Activated CD4-positive, alpha-beta memory T cell treated with anti-CD3 and anti-CD28 coated beads, Interleukin-2, amount 10 ng/mL, durations not matched to agents 7 days and 5 days (primary cell): ENCODE measurements at regions not wholly inside any gene's neighbourhood (a gene's known extent, or its start where the extent isn't known, plus 50 kb on each side); places are given as distances from the start of the nearest gene placed in this dataset.

ENCODE experiments used
- CTCF ChIA-PET: fragments of 350-600 bp; sonication (Branson Sonifier 250); formaldehyde crosslinking; loops from one replicate; lab custom pipeline; 2021; ENCODE audit warnings: antibody characterized with exemption, inconsistent platforms; lab: Charles Lee
- POLR2A ChIA-PET: fragments of 350-600 bp; sonication (Branson Sonifier 250); formaldehyde crosslinking; loops from one replicate; lab custom pipeline; 2021; ENCODE audit warnings: antibody characterized with exemption; lab: Charles Lee
- DNase-seq: peaks from one replicate; pipeline ENCODE4 v3.0.0-alpha.2; 2020
- H3K27ac Mint-ChIP-seq: one replicate; pipeline ENCODE4 v1.8.0; 2021; ENCODE audit warnings: mild to moderate bottlenecking, mixed read lengths
- H3K27me3 Mint-ChIP-seq: one replicate; pipeline ENCODE4 v1.8.0; 2021; ENCODE audit warnings: mixed read lengths
- H3K36me3 Mint-ChIP-seq: one replicate; pipeline ENCODE4 v1.8.0; 2021; ENCODE audit warnings: low read depth, mixed read lengths
- H3K4me1 Mint-ChIP-seq: one replicate; pipeline ENCODE4 v1.8.0; 2021; ENCODE audit warnings: mixed read lengths
- H3K4me3 Mint-ChIP-seq: one replicate; pipeline ENCODE4 v1.8.0; 2021; ENCODE audit warnings: mild to moderate bottlenecking, mixed read lengths
- H3K9me3 Mint-ChIP-seq: one replicate; pipeline ENCODE4 v1.8.0; 2021; ENCODE audit warnings: mixed read lengths

DNA sequence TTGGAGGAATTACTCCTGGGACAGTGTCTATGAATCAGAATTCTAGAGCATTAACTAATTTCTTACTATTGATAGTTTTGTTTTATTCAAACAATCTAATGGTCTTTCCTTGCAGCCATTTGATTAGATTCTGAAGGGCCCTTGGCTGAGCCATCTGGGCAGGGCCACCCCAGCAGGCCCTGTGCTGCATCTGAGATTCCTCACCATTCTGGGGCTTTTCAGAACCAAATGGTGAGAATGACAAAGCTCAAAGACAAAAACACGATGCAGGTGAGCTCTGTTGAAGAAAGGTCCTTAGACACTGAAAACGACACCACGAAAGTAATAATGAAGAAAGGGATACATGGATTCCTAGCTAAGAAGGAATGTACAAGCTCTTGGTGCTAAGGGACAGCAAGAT is 321.0 kb upstream of the IRX4 start:
- no peak overlapping the region for H3K27ac Mint-ChIP-seq
- H3K4me3 Mint-ChIP-seq, result no peak overlapping the region
- ChIA-PET POLR2A (no interaction called here), CTCF (no interaction called here)
- no peaks in the 10 kb centered on the region for H3K27me3 Mint-ChIP-seq
- H3K4me1 Mint-ChIP-seq, result no peaks in the 10 kb centered on the region
- H3K9me3 Mint-ChIP-seq, result no peaks in the 10 kb centered on the region
- no peak for DNase-seq
- H3K36me3 Mint-ChIP-seq, result no peaks in the 10 kb centered on the region

DNA sequence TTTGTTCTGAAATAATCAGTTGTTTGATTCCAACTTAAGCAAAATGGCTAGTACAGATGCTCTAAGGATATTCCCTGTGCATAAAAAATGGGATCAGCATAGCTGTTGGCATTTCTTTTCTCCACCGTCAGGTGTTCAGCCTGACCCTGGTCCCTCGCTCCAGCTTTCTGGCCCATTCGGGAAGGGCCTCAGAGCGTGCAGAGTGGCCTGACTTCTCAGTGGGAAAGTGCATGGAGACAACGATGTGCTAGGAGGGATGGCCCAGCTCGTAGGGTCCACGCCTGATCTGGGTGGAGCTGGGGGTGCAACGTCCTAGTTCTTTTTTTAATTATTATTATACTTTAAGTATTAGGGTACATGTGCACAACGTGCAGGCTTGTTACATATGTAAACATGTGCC is 319.1 kb upstream of the IRX4 start:
- H3K27me3 Mint-ChIP-seq, result no peaks in the 10 kb centered on the region
- CTCF ChIA-PET, result no interaction called here
- no peak for DNase-seq
- no peaks in the 10 kb centered on the region for H3K9me3 Mint-ChIP-seq
- no peaks in the 10 kb centered on the region for H3K36me3 Mint-ChIP-seq
- POLR2A ChIA-PET, result no interaction called here
- no peak overlapping the region for H3K27ac Mint-ChIP-seq
- H3K4me1 Mint-ChIP-seq, result no peaks in the 10 kb centered on the region
- H3K4me3 Mint-ChIP-seq, result no peak overlapping the region

DNA sequence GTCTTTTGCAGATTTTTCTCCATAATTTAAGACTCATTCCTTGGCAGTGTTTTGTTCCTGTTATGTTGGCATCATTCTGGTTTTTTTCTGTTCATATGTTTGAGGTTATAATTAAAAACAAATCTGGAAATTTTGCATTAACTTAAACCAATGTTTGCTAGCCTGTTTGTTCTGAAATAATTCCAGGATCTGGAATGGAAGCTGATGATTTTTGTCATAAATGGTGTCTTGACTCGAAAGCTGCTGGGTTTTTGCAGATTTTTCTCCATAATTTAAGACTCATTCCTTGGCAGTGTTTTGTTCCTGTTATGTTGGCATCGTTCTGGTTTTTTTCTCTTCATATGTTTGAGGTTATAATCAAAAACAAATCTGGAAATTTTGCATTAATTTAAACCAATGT is 318.7 kb upstream of the IRX4 start:
- no peaks in the 10 kb centered on the region for H3K9me3 Mint-ChIP-seq
- CTCF ChIA-PET, result no interaction called here

DNA sequence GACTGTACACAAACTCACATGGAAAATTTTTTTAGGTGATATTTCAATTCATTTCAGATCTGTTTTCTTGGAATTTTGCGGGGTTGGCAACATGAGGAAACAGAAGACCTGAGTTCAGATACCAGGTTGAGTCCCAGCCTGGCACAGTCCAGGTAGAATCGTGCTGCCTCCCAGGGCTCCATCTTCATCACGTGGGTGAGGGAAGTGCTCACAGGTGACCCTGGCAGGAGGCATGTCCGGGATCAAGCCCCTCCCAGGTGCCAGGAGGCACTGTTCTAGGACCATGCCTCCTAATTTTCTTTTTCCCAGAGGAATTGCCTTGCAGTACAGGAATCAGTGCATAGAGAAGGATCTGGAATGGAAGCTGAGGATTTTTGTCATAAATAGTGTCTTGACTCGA is 318.3 kb upstream of the IRX4 start:
- Mint-ChIP-seq H3K4me1 (no peaks in the 10 kb centered on the region), H3K27ac (no peak overlapping the region), H3K27me3 (no peaks in the 10 kb centered on the region), H3K4me3 (no peak overlapping the region), H3K9me3 (no peaks in the 10 kb centered on the region), H3K36me3 (no peaks in the 10 kb centered on the region)
- DNase-seq, result no peak
- POLR2A ChIA-PET, result no interaction called here
- CTCF ChIA-PET, result no interaction called here

More for the DNA sequence above, 318.7 kb upstream of the IRX4 start:
- Mint-ChIP-seq H3K4me3 (no peak overlapping the region), H3K27ac (no peak overlapping the region), H3K36me3 (no peaks in the 10 kb centered on the region), H3K27me3 (no peaks in the 10 kb centered on the region), H3K4me1 (no peaks in the 10 kb centered on the region)
- no peak for DNase-seq
- POLR2A ChIA-PET, result no interaction called here

DNA sequence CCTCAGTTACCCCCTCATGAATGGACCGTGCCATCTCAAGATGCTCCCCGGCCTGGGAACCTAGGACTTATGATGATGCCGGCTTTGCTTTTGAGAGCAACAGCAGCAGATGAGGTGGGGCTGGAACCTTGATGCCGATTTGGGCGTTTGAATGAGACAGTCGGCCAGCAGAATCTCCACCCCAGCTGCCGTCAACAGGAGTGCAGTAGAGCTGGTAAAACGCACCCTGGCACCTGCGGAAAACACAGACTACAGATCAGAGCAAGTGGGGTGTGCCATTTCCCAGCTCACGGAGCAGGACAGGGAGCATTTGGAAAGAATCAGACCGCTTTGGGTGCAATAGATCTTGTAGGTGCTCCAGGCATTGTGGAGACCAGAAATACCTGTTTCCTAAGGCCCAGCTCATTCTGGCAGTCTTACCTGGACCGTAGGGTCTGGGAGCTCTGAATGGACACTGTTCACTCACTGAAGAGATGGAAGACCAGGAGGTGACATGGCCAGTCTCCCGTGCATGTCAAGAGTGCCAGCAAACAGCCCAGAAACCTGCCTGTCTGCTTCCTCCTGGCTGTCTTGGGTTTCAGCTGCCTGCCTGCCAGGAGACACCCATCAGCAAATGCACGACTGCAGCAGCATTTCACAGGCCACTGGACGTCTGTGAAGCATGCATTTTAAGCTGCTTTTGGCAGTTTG is 317.7 kb upstream of the IRX4 start:
- no peak overlapping the region for H3K4me3 Mint-ChIP-seq
- no peaks in the 10 kb centered on the region for H3K27me3 Mint-ChIP-seq
- H3K36me3 Mint-ChIP-seq, result no peaks in the 10 kb centered on the region
- H3K27ac Mint-ChIP-seq, result no peak overlapping the region
- CTCF ChIA-PET, result no interaction called here
- POLR2A ChIA-PET, result no interaction called here
- DNase-seq, result no peak
- H3K9me3 Mint-ChIP-seq, result peaks cover 3% of the 10 kb centered on the region
- H3K4me1 Mint-ChIP-seq, result no peaks in the 10 kb centered on the region

DNA sequence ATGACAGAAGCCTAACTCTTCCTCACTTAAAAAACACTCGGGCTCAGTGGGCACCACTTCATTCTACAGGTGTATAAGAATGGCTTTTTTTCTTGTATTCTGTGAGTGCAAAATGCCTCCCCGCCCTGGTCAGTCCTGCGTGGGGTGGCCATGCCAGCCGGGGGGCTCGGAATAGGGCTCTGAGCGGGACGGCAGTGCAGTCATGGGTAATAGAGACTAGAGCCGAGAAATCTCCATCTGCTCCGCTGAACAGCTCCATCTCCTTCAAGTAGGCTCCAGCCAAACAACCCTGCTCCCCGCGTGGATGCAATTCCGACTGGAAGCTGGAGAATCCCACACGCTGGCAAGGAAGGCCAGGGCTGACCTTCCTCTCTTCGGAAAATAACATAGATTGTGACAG is 317.0 kb upstream of the IRX4 start:
- ChIA-PET POLR2A (no interaction called here), CTCF (no interaction called here)
- Mint-ChIP-seq H3K4me1 (no peaks in the 10 kb centered on the region), H3K4me3 (no peak overlapping the region), H3K36me3 (no peaks in the 10 kb centered on the region), H3K9me3 (peaks cover 3% of the 10 kb centered on the region), H3K27me3 (no peaks in the 10 kb centered on the region), H3K27ac (no peak overlapping the region)
- DNase-seq, result no peak

DNA sequence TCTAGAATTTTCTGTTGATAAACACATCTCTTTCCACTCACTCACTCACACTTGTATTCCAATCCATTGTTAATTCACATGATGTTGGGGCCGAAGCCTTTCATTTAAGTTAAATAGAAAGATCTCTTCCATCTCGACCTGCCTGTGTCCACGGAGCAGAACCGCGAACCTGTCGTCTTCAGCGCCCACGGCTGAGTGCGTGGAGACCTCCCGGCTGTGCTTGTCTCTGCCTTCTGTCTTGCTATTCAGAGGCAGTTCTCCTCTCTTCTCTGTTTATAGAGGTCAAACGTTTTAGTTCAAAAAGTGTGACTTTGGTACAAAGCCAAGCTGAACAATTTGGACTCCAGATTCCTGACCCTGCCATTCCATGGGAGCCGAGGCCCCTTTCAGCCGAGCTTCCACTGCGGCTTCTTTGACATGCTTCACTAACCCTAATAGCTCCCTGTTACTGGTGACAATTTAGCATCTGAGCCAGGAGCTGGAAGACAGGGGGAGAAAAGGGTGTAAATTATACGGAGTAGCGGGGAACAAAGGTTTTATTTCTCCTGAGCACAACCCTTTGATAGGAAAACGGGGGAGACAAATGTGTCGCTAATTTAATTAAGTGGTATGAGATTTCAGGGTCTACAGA is 314.4 kb upstream of the IRX4 start:
- Mint-ChIP-seq H3K36me3 (no peaks in the 10 kb centered on the region), H3K4me1 (no peaks in the 10 kb centered on the region), H3K27me3 (no peaks in the 10 kb centered on the region), H3K9me3 (peaks cover 3% of the 10 kb centered on the region), H3K4me3 (no peak overlapping the region), H3K27ac (no peak overlapping the region)
- ChIA-PET CTCF (no interaction called here), POLR2A (no interaction called here)
- no peak for DNase-seq

DNA sequence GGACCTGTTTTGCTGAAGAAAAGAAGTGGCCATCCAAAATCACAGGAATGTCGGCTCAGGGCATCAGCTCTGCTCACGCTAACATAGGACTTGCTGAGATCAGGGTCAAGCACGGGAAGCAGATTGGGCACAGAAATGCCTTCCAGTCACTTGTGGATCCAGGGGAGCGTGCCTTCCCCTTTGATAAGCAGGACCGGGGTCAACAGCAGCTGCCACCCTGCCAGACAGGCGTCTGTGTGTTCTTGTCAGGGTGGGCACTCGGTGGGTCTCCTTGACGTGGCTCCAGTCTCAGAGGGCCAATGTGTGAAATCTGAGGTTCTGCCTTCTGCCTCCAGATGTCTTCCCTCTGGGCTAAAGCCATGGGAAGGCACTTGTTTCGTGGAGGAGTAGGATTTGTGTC is 313.7 kb upstream of the IRX4 start:
- Mint-ChIP-seq H3K9me3 (peaks cover 3% of the 10 kb centered on the region), H3K36me3 (no peaks in the 10 kb centered on the region), H3K27ac (no peak overlapping the region), H3K27me3 (no peaks in the 10 kb centered on the region), H3K4me3 (no peak overlapping the region), H3K4me1 (no peaks in the 10 kb centered on the region)
- CTCF ChIA-PET, result no interaction called here
- POLR2A ChIA-PET, result no interaction called here
- DNase-seq, result no peak

DNA sequence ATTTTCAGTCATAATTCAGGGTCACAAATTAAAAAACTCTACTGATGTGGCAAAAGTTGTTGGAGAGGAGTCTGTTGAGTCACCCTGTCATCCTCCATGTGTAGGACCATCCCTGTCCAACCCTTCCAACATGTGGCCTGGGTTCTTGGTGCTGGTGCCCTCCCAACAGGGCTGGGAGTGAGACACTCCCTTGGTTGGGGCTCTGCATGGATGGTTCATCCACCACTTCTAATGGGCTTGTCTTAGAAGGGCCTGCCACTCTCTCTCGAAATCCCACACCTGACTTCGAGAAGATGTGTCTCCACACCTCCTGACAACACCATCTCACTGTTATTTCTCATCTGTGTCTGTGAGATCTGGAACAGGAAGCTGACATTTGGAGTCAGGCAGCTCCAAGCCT is 312.2 kb upstream of the IRX4 start:
- no peak for DNase-seq
- H3K9me3 Mint-ChIP-seq, result peaks cover 3% of the 10 kb centered on the region
- no peaks in the 10 kb centered on the region for H3K36me3 Mint-ChIP-seq
- H3K27ac Mint-ChIP-seq, result no peak overlapping the region
- H3K4me1 Mint-ChIP-seq, result no peaks in the 10 kb centered on the region
- ChIA-PET POLR2A (no interaction called here), CTCF (no interaction called here)
- H3K4me3 Mint-ChIP-seq, result no peak overlapping the region
- H3K27me3 Mint-ChIP-seq, result no peaks in the 10 kb centered on the region

DNA sequence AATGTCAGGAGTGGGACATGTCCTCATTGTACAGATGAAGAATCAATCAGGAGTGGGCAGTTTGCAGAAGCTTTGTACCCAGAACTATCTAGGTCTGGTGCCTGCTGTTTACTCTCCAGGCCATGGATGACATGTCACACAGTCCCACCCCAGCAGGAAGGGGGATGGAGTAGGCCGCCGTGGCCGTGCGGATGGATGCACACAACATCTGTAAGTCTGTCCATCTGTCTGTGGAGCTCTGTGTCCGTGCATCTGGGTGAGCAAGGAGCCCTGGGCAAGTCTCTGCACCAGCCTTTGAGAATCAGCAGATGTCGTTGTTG is 311.5 kb upstream of the IRX4 start:
- Mint-ChIP-seq H3K27ac (no peak overlapping the region), H3K36me3 (no peaks in the 10 kb centered on the region), H3K9me3 (peaks cover 3% of the 10 kb centered on the region), H3K4me1 (no peaks in the 10 kb centered on the region), H3K4me3 (no peak overlapping the region), H3K27me3 (no peaks in the 10 kb centered on the region)
- DNase-seq, result no peak
- ChIA-PET POLR2A (no interaction called here), CTCF (no interaction called here)

DNA sequence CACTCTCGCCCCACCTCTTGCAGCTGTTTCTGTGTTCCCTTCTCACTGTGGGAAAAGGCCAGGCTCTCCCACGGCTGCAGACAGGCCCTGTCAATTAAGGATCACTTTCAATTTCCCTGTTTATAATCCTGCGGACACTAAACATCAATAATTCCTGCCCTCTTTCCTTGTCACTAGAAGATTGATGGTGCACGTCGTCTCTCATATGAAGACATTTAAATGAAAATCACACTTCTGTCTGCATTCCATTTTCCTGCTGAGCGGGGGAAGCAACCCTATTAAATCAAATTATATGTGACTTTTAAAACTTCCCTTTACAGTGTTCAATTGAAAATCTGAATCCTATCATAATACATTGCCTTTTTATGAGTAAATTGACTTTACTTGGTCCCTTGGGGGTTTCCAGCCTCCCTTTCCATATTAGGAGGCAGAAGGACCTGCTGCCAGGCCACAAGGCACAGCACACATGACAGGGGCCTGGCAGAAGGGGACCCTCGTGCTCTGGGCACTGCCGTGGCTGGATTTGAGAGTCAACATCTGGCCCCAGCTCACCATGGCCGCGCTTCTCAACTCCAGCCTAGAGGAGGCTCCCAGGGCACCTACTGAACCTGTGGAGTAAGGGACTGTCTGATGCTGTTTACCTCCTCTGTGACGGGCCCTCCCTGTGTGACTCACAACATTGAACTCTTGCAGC is 311.0 kb upstream of the IRX4 start:
- H3K4me1 Mint-ChIP-seq, result no peaks in the 10 kb centered on the region
- ChIA-PET CTCF (no interaction called here), POLR2A (no interaction called here)
- H3K27ac Mint-ChIP-seq, result no peak overlapping the region
- no peaks in the 10 kb centered on the region for H3K36me3 Mint-ChIP-seq
- no peak overlapping the region for H3K4me3 Mint-ChIP-seq
- H3K27me3 Mint-ChIP-seq, result no peaks in the 10 kb centered on the region
- no peak for DNase-seq
- peaks cover 3% of the 10 kb centered on the region for H3K9me3 Mint-ChIP-seq

DNA sequence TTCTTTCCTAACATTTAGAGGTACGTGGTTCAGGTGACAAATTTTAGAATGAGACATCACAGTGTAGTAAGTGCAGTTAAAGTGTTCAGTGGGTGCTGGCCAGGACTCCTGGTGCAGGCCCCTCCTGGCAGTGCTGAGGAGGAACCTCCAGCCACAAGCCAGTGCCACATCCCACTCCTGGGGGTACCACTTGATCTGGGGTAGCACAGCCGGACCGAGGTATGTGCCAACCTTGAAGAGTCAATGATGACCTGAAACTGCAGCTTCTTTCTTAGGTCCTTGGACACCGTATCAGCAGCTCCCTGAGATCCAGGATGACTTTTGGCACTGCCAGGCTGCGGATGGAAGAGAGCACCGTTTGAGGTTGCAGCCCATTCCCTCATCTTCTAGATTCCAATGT is 310.4 kb upstream of the IRX4 start:
- no peaks in the 10 kb centered on the region for H3K36me3 Mint-ChIP-seq
- ChIA-PET POLR2A (no interaction called here), CTCF (no interaction called here)
- no peaks in the 10 kb centered on the region for H3K4me1 Mint-ChIP-seq
- no peak overlapping the region for H3K27ac Mint-ChIP-seq
- H3K9me3 Mint-ChIP-seq, result peaks cover 3% of the 10 kb centered on the region
- H3K27me3 Mint-ChIP-seq, result no peaks in the 10 kb centered on the region
- no peak for DNase-seq
- H3K4me3 Mint-ChIP-seq, result no peak overlapping the region

DNA sequence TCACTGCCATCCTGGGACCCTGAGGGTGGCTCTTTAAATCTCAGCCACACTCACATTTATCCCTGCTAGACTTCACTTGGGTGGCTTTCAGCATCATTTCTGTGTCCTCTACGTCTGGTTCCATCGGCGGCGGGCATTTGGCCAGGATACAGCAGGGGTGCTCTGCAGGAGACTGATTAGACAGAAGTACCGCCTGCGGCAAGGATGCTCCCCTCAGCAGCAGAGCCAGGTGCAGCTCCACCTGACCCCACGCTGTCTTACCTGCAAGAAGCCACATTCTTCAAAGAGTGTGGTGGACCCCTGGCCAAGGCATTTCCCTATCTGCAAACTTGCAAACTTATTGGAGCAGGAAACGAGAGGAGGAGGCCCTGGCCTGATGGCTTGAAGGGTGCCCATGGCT is 309.8 kb upstream of the IRX4 start:
- POLR2A ChIA-PET, result no interaction called here
- CTCF ChIA-PET, result no interaction called here

DNA sequence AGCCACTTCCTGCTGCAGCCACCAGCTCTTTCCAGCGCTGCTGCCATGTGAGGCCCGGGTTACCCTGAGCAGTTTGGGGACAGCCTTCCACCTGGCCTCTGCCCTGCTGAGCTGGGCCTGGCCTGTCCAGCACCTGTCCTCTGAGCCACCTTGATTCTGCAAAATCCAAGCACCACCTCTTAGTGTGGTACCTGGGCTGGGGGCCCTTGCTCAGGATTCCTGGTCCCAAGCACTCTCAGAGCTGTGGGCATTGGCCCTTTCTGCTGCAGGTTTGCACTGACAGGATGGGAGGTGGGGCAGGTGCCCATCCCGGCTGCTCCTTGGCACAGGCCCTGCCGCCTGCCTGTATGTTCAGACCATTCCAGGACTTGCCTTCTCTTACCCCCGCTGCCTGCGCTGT is 309.2 kb upstream of the IRX4 start:
- no peaks in the 10 kb centered on the region for H3K4me1 Mint-ChIP-seq
- CTCF ChIA-PET, result no interaction called here

More for the DNA sequence above, 309.8 kb upstream of the IRX4 start:
- Mint-ChIP-seq H3K27ac (no peak overlapping the region), H3K27me3 (no peaks in the 10 kb centered on the region), H3K4me3 (no peak overlapping the region), H3K4me1 (no peaks in the 10 kb centered on the region), H3K36me3 (no peaks in the 10 kb centered on the region), H3K9me3 (peaks cover 3% of the 10 kb centered on the region)
- no peak for DNase-seq

More for the DNA sequence above, 309.2 kb upstream of the IRX4 start:
- H3K4me3 Mint-ChIP-seq, result no peak overlapping the region
- POLR2A ChIA-PET, result no interaction called here
- no peak for DNase-seq
- no peak overlapping the region for H3K27ac Mint-ChIP-seq
- H3K27me3 Mint-ChIP-seq, result no peaks in the 10 kb centered on the region
- no peaks in the 10 kb centered on the region for H3K36me3 Mint-ChIP-seq
- peaks cover 3% of the 10 kb centered on the region for H3K9me3 Mint-ChIP-seq
